Thyroid gland (tissue), 4 donors: ENCODE measurements at regions not wholly inside any gene's neighbourhood (a gene's known extent, or its start where the extent isn't known, plus 50 kb on each side); places are given as distances from the start of the nearest gene placed in this dataset.

Source experiments
- CTCF ChIP-seq, 6 experiments: fragments of 200-600 bp in 3 of 6; fragments of 450-650 bp in 3 of 6; sonication (generic) in 3 of 6; IDR thresholded peaks; one replicate each; pipeline ENCODE4 v1.5.1; 2016 to 2019; ENCODE audit warnings: antibody characterized with exemption in 6 of 6, mild to moderate bottlenecking in 2 of 6, inconsistent platforms in 1 of 6, moderate library complexity in 1 of 6
- POLR2A ChIP-seq, 2 donors: fragments of 450-650 bp; IDR thresholded peaks; one replicate each; pipeline ENCODE4 v1.6.1; 2017; ENCODE audit warnings: antibody characterized with exemption in 2 of 2, mild to moderate bottlenecking in 2 of 2, moderate library complexity in 1 of 2

- no peak for TF ChIP-seq POLR2A (IDR thresholded peaks at IDR 0.05)
- TF ChIP-seq CTCF (IDR thresholded peaks at IDR 0.05): no peak
Observed at GRCh38 chr14:34233619-34234018, 228.4 kb downstream of the SPTSSA start.
